ENCODE measurements at regions not wholly inside any gene's neighbourhood (a gene's known extent, or its start where the extent isn't known, plus 50 kb on each side); places are given as distances from the start of the nearest gene placed in this dataset.

GRCh38 chr1:63714482-63714760 lies 59.4 kb upstream of the ROR1 start:
- TF ChIP-seq GATA2 (IDR thresholded peaks at IDR 0.05; ENCODE audit: low read depth, low read length) (no peak), GATA3 (IDR thresholded peaks at IDR 0.05; ENCODE audit: low read depth, low read length) (no peak)

All from SH-SY5Y (cell line).